DND-41 (cell line): ENCODE measurements at regions not wholly inside any gene's neighbourhood (a gene's known extent, or its start where the extent isn't known, plus 50 kb on each side); places are given as distances from the start of the nearest gene placed in this dataset.

Source experiments
- CTCF ChIP-seq: IDR thresholded peaks from 2 replicates; pipeline ENCODE4 v1.5.1; 2012; ENCODE audit warnings: borderline replicate concordance, low read length, moderate library complexity, mild to moderate bottlenecking; ENCODE audit not compliant: poor library complexity, severe bottlenecking; ENCODE audit errors: extremely low read depth
- EZH2 ChIP-seq: IDR thresholded peaks from 3 replicates; pipeline ENCODE4 v1.6.1; 2012; ENCODE audit warnings: borderline replicate concordance, low read depth, mild to moderate bottlenecking, moderate library complexity, low read length, inconsistent platforms; ENCODE audit not compliant: severe bottlenecking

DNA sequence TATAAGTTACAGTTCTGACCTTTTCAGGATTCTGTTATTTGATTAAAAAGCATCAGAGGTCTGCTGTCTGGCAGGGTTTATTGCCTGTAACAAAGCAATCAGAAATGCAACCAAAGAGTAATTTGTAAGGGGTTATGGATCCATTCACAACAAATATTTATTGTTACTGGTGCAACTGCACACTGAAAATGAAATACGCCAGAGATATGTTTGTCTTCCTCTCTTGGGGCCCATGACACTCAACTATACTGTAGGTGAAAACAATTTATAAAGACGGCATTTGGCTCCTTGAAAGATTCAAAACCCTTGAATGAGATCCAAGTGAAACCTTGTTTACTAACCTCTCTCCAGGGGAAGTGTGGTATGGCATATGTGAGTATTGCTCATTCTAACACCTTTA is 452.2 kb downstream of the MBD2 start:
- TF ChIP-seq CTCF (no peak), EZH2 (no peak)
